ENCODE measurements at regions not wholly inside any gene's neighbourhood (a gene's known extent, or its start where the extent isn't known, plus 50 kb on each side); places are given as distances from the start of the nearest gene placed in this dataset.

DNA sequence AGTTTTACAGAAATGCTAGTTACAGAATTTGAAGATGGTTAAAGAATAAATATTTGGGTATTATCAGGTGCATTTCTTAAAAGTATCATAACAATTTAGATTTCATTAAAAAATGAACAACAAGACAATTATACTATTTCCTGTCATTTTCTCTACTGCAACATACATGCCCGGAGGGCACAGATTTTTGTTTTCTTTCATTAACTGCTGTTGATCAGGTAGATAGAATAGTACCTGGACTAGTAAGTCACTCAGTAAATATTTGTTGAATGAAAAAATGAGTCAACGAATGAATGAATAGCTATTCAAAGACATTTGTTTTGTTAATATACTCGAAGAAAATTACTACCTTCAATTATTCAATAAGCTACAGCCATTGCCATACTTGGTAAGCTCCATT is 531.2 kb upstream of the VRK2 start:
- DNase-seq (ENCODE audit: low read depth): no peak

DNA sequence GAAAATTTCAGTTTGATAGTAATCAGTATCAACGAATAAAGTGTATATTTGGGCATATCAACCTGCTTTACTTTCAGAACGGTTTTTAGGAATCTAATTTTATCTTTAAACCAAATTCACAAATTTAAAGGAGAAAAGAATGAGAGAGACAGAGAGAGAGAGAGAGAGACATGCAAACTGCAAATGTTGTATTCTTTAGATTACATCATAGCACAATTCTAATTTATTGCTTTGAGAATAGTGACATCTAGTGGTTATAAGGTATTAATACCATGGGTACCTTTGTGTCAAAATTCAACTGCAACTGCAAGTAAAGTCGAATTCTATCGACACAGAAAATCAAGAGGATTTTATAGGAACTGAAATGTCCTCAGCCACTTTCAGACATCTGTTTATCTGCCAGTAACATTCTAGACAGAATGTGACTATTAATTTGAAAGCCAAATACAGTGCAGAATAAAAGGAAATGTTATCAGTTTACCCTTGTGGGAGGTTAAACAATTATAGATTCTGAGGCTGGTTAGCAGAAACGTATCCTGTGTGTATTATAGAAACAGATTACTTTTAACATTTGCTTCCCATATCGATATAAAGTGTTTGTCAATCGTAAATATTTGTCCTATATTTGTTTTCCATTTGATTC is 529.8 kb upstream of the VRK2 start:
- no peak for DNase-seq (ENCODE audit: low read depth)

DNA sequence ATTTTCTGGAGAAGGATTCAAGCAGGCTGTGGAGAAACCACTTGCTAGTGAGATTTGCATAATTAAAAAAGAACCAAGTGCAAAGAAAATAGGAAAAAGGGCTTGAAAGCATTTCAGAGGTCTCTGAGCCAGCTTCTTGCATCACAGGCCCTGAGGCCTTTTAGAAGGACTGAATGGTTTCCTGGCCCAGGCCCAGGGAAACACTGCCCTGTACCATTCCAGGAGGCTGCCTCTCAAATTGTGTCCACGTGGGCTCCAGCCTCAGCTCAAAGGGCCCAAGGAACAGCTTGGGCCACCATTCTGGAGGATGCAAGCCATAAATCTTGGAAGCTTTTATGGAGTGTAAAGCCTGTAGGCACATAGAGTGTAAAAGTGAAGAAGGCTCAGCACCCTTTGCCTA is 523.3 kb upstream of the VRK2 start:
- no peak for DNase-seq (ENCODE audit: low read depth)

DNA sequence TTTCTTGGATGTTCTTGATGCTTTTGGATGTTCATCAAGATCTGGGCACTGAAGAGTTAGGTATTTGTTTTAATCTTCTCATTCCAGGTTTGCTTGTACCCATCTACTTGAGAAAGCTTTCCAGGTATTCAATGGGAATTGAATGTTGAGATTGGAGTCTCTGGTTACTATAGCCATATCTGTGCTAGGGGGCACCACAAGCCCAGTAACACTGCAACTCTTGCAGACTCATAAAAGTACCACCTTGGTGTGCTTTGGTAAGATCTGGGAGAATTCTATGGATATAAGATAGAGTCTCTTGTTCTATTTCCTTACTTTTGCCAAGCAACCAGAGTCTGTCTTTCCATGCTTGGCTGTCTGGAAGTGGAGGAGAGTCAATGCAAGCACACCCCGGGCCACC is 518.9 kb upstream of the VRK2 start:
- DNase-seq (ENCODE audit: low read depth): no peak

DNA sequence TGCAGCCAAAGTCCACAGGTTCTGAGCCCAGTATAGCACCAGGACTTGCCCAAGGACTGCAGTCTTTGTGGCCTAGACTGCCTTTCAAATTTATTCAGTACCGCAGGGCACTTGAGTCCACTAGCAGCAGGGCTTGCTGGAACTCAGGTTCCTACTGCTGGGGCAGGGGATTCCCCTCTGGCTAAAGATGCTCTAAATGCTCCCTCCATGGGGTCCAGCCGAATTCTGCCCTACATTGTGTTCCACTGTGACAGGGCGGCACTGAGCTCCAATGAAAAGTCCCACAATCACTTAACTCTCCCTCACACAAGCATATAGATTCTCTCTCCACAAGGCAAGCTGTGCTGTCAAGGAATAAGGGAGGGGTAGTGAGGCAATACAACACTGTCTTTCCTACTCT is 518.1 kb upstream of the VRK2 start:
- DNase-seq (ENCODE audit: low read depth): no peak

DNA sequence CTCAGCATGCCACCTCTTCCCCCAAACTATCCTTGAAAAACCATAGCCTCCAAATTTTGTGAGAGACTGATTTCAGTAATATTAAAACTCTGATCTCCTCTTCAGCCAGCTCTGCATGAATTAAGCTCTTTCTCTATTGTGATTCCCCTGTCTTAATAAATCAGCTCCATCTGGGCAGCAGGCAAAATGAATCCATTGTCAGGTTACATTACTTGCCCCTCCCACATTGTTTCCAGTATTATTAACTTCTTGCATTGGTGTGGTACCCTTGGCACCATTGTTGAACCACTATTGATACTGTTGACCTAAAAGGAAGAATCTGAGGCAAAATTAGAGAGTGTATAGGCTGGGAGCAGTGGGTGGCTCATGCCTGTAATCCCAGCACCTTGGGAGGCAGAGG is 512.2 kb upstream of the VRK2 start:
- DNase-seq (ENCODE audit: low read depth): no peak

DNA sequence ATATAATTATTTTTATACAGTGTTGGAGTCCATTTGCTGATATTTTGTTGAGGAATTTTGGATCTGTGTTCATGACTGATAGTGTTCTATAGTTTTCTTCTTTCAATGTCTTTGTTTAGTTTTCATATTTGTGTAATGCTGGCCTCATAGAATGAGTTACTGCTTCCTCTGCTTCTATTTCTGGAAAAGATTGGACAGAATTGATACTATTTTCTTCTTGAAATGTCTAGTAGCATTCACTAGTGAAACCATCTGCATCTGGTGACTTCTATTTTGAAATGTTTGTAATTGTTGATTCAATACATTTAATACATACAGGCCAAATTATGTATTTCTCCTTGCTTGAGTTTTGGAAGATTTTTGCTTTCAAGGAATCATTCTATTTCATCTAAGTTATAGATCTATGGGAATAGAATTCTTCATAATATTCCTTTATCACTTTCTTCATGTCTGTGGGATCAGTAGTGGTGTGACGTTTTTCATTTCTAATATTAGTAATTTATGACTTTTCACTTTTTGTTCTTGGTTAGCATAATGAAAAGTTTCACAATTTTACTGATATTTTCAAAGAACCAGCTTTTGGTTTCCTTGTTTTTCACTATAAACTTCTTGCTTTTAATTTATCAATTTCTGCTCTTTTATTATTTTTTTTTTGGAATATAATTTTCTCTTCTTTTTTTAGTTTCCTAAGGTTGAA is 509.9 kb upstream of the VRK2 start:
- DNase-seq (ENCODE audit: low read depth): no peak

DNA sequence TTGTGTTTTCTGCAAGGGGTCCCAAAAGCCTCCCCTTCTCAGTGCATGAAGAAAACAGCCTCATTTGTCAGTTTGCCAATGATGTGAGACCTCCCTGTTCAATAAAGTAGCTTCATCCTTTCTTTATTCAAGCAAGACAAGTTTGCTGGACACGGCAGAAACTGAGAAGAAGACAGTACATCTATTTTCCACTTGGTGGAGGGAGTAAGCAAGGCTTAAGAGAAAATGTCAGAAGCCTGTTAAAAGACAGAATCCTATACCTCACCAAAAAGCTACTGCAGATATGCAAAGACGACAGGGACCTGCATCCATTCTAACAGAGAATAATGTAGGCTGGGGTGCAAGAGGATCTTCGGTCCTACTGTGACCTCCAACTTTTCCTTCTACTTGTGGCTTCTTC is 506.8 kb upstream of the VRK2 start:
- no peak for DNase-seq (ENCODE audit: low read depth)

DNA sequence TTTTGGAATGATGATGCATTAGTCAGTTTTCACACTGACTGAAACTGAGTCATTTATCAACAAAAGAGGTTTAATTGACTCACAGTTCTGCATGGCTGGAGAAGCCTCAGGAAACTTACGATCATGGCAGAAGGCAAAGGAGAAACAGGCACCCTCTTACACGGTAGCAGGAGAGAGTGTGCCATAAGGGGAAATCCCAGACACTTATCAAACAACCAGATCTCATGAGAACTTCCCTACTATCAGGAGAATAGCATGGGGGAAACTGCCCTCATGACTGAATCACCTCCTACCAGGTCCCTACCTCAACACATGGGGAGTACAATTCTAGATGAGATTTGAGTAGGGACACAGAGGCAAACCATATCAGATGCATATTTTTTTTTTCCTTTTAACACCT is 504.5 kb upstream of the VRK2 start:
- DNase-seq (ENCODE audit: low read depth): no peak

DNA sequence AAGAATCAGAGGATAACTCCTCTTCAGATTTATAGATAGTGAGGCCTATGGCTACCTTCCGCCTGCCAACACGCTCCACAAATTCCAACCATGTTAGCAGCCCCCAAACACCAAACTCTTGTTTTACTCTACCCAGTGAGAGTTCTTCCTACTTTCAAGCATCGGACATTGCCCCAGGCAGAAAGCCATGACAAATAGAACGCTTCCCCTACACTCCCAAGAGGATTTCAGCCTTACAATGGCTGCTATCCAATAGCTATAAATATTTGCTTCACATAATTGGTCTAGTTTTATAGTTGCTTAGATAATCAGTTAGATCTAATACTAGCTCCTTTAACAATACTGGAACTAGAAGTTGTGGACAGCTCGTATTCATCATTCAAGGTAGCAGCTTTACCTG is 503.4 kb upstream of the VRK2 start:
- DNase-seq (ENCODE audit: low read depth): no peak

DNA sequence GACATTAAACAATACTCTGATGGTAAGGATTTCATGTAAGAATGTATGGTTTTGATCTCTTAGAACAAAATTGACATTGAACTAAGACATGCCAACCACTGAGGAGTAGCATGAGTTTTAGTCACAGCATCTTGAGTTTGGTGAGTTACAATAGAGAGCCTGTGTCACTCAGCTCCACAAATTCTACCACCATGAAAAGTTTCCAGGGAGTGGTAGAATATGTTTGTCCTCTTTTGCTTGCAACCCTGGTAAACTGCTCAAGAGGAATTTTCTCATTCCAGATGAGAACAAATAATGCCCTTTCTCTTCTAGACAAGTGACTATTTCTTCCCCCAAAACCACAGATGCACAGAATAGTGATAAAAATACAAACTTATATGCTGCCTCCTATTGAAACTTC is 502.0 kb upstream of the VRK2 start:
- no peak for DNase-seq (ENCODE audit: low read depth)

DNA sequence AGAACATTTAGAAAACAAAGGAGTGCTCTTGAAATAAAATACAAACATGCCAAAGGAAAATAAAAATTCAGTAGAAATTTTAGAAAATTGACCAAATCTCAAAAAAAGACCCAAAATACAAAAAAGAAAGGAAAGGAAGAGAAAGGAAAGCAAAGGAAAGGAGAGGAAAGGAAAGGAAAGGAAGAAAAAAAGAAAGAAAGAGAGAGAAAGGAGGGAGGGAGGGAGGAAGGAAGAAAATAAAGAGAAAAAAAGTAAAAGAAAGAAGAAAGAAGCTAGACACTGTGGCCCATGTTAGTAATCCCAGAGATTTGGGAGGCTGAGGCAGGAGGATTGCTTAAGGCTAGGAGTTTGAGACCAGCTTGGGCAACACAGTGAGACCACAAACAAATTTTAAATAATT is 500.1 kb upstream of the VRK2 start:
- DNase-seq (ENCODE audit: low read depth): no peak

DNA sequence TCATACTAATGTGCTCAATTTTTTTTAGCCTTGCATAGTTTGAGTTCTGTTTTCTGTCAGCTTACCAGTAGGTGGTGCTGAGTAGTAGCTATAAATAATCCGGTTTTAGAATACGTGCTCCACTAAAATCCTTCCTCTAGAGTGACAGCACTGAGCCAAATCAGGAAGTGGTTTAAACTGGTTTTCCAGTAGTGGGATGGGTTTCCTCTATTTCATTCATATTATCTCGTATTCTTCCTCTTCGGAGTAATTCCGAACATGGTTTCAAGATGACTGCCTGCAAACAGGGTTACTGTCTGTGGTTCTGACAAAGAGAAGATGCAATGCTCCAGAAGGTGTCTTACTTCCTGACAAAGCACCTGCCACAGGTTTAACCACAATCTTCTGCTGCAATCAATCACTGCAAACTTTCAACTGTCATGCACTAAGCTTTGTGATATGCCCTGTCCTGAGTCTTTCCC is 496.9 kb upstream of the VRK2 start:
- DNase-seq (ENCODE audit: low read depth): no peak

DNA sequence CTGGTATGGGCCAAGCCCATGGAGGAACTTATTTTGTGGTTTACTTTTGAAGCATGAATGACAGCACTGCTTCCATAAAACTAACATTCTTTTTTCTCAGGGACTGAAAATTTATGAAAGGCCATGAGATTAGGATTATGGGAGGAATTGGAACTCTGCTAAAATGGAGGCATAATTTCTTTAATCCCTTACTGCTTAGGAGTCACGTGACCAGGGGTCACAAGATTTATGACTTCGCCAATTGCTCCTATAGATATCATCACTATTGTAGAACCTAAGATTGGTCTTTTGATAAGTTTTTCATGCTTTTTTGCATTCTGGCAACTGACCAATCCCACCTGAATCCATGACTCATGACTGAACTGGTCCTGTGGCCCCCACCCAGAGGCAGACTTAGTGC is 495.7 kb upstream of the VRK2 start:
- DNase-seq (ENCODE audit: low read depth): no peak

DNA sequence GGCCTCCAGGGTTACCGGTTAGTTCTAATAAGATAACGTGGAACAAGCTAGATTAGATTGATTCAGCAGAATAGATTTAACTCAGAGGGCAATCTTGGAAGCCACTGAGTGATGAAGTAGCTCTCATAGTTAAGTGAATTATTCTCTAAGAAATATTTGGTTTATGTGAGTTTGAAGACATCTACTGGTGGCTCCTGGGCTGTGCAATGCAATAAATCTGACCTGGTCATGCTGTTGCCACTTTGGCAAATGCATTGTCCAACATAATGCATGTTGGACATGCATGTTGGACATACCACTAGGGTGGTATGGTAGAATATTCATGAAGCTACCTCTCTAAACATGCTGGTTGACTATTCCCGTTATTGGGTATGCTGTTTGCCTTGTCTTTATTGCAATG is 493.7 kb upstream of the VRK2 start:
- DNase-seq (ENCODE audit: low read depth): no peak

DNA sequence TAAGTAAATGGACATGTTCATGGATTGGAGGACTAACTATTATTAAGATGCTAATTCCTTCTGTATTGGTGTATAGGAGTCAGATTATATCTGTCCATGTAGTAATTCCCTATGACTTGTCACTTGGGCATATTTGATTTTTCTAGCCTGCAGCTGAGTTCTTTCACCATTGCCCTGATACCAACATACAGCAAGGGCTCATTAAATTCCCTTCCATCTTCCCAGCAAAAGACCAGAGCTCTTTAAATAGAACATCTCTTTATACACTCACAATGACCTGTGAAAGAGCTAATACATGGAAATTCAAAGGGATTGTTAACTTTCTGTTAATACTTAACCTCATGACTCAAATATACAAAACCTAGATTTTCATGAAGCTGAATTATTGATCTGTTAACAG is 492.3 kb upstream of the VRK2 start:
- DNase-seq (ENCODE audit: low read depth): no peak

DNA sequence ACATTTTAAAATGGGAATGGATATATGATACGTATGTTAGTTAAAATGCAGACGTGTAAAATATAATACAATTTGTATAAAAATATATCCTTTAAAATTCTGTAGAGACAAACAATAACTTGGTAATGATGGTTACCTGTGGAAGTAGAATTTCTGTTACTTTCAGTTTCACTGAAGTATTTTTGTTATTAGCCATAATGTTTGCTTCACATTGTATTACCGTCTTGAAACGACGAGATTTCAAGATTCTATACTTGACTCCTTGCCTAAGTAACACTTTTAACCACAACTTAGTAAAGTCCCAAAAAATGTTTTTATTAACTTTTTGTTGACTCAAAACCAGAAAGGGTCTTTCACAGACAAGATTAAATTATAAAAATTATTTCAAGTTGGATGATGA is 488.3 kb upstream of the VRK2 start:
- no peak for DNase-seq (ENCODE audit: low read depth)

DNA sequence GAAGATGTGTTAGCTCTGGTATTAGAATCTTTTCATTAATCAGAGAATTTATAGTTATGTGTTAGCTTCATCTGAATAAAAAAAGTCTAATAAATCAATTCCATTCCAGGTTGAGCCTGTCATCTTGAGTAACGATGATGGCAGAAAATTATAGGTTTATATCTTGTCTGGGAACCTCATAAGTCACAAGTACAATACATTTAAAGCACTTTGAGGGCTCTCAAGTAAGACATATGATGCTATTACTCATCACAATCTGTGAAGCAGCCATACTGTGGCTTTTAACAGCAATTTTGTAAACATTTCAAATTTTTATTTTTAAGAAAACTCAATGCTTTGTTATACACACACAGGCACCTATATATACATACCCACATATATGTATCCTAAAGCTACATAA is 484.1 kb upstream of the VRK2 start:
- no peak for DNase-seq (ENCODE audit: low read depth)

DNA sequence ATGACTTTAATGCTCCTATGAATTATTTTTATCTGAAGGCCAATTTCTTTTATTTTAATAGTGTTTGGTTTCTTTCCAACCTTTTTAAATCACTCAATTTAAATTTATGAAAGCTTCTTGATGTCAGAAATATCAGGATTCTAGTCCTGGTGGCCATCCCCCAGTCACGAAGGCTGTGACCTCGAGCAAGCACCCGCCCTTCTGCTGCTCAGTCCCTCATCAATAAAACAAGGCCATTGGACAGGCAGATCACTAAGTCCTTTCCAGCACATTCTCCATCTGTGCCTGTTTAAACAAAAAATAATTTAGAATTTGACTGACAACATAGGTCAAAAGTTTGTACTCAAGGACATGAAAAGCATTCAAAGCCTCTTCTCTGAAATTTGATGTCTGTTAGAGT is 483.6 kb upstream of the VRK2 start:
- no peak for DNase-seq (ENCODE audit: low read depth)

DNA sequence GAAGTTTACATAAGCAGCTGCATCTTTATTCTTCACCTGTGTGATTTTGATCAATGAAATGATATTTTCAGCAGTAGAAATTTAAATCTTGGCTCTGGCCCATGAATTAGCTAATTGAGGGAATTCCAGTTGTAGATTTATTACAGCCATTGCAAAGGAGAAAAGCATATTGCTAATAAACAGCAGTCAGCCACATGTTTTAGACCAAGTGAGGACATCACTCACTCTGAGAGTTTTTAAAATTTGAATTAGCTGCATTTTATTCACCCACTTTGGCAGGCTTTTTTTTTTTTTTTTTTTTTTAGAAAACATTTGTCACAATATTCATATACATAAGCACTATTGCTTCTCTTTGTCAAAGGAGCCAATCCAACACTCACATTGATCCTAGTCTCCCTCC is 479.4 kb upstream of the VRK2 start:
- no peak for DNase-seq (ENCODE audit: low read depth)

DNA sequence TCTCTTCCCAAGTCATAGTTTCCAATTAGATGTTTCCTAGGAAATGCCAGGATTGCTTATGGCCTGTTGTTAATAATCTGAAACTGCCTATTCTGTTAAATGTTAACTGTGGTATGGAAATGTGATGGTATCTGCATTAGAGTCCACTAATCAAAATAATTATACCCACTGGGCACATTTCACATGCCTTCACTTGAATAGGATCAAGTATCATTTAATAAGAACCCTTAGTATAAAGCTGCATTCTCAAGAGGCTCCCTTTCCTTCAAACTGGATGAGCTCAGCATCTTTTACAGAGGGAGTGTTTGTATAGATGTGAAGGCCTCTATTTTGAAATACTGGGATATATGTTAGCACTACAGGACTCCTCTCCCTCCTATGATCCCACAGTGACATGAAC is 477.2 kb upstream of the VRK2 start:
- DNase-seq (ENCODE audit: low read depth): no peak

DNA sequence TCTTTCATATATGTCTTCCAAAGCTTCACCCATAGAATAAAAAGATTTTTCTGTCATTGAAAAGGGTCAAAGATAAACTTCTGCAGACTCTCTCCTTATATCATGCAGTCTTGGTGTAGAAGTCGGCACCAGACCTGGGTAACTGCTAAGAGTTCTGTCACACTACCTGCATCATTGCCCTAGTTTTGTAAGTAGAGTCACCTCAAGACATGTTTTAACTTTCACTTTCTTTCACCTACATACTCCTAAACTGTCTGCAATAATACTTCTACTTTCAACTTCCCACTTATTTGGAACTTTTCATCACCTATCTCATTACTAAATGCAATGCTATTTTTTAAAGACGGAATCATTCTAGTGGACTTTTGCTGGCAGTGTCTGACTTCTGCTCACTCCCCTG is 475.6 kb upstream of the VRK2 start:
- no peak for DNase-seq (ENCODE audit: low read depth)

DNA sequence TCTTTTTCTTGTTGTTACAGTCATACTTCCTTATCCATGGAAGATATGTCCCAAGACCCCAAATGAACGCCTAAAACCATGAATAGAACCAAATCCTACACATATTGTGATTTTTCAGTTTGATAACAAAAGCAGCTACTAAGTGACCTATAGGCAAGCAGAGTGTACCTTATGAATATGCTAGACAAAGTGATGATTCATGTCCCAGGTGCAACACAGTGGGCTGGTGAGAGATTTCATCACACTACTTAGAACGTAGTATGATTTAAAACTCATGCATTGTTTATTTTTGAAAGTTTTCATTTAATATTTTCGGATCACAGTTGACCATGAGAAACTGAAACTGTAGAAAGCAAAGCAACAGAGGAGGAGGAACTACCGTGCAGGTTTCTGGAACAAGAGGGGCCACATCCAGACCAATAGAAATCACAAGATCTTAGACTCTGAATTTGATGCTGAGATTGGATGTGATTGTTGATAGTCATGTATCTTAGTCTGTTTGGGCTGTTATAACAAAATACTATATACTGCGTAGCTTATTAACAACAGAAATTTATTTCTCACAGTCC is 470.8 kb upstream of the VRK2 start:
- no peak for DNase-seq (ENCODE audit: low read depth)

DNA sequence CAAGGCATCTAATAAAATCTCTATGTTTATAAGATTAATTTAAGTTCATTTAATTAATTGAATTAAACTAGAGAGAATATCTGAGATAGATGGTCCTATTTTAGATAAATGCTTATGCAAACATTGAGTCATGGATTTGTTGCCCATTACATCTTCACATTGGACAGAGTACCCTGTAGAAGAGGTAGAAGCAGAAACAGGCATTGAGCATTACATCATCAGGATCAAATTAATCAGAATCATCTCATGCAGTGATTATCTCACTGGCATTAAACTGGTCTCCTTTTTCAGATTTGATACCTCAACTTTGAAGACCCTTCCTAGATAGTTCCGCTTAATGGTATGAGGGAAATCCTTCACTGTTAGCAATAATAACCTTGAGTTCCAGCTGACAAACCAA is 469.6 kb upstream of the VRK2 start:
- no peak for DNase-seq (ENCODE audit: low read depth)
